Activated naive CD4-positive, alpha-beta T cell treated with anti-CD3 and anti-CD28 coated beads, Interleukin-2, amount 50 U/mL, for 24 hours (primary cell): ENCODE measurements at regions not wholly inside any gene's neighbourhood (a gene's known extent, or its start where the extent isn't known, plus 50 kb on each side); places are given as distances from the start of the nearest gene placed in this dataset.

ENCODE experiments used
- H3K27ac Mint-ChIP-seq: one replicate; pipeline ENCODE4 v1.8.0; 2021; ENCODE audit warnings: mild to moderate bottlenecking, mixed read lengths
- H3K27me3 Mint-ChIP-seq: one replicate; pipeline ENCODE4 v1.8.0; 2021; ENCODE audit warnings: mixed read lengths
- H3K36me3 Mint-ChIP-seq: one replicate; pipeline ENCODE4 v1.8.0; 2021; ENCODE audit warnings: mixed read lengths
- H3K4me1 Mint-ChIP-seq: one replicate; pipeline ENCODE4 v1.8.0; 2021; ENCODE audit warnings: mixed read lengths
- H3K4me3 Mint-ChIP-seq: one replicate; pipeline ENCODE4 v1.8.0; 2021; ENCODE audit warnings: mild to moderate bottlenecking, mixed read lengths
- H3K9me3 Mint-ChIP-seq: one replicate; pipeline ENCODE4 v1.8.0; 2021; ENCODE audit warnings: mixed read lengths

DNA sequence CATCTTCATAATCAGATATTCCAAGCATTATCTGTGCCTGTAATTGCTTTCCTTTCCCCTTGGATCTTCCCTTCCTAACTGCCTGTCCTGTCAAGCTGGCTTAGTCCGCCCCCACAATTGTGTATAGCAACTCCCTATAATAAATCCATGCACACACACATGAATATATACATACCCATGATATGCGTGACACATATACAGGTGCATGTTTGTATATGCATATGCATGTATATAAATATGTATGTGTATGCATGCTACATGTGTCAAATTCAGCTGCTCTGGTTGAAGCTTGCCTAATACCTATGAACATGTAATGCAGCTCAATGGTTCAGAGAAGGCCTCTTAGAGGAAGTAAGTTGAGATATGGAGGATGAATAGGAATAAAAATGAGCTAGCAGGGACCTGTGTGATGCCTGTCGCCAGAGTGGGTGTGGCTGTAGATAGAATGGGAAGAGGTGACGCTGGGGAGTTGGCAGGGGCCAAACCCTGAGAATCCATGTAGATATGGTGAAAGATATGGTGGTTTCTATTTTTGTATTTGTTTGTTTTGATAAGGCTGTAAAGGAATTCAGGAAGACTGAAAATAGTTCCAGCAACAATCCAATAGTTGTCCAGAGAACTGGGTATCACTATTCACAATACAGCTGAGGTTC is 595.0 kb upstream of the BOD1L1 start:
- H3K27ac Mint-ChIP-seq: no peak overlapping the region
- H3K9me3 Mint-ChIP-seq: no peaks in the 10 kb centered on the region
- H3K4me1 Mint-ChIP-seq: no peaks in the 10 kb centered on the region
- H3K27me3 Mint-ChIP-seq: no peaks in the 10 kb centered on the region
- H3K36me3 Mint-ChIP-seq: no peaks in the 10 kb centered on the region
- no peak overlapping the region for H3K4me3 Mint-ChIP-seq

- Mint-ChIP-seq H3K27ac (no peak overlapping the region), H3K27me3 (no peaks in the 10 kb centered on the region), H3K9me3 (no peaks in the 10 kb centered on the region), H3K4me3 (no peak overlapping the region), H3K36me3 (no peaks in the 10 kb centered on the region), H3K4me1 (no peaks in the 10 kb centered on the region)
These were observed 595.9 kb upstream of the BOD1L1 start for GRCh38 chr4:14223461-14223860.

GRCh38 chr4:14225688-14226207 is 598.2 kb upstream of the BOD1L1 start:
- Mint-ChIP-seq H3K27ac (no peak overlapping the region), H3K4me1 (no peaks in the 10 kb centered on the region), H3K9me3 (no peaks in the 10 kb centered on the region), H3K27me3 (no peaks in the 10 kb centered on the region), H3K36me3 (no peaks in the 10 kb centered on the region), H3K4me3 (no peak overlapping the region)

GRCh38 chr4:14233126-14233525 is 605.6 kb upstream of the BOD1L1 start:
- Mint-ChIP-seq H3K27ac (no peak overlapping the region), H3K9me3 (no peaks in the 10 kb centered on the region), H3K36me3 (no peaks in the 10 kb centered on the region)

DNA sequence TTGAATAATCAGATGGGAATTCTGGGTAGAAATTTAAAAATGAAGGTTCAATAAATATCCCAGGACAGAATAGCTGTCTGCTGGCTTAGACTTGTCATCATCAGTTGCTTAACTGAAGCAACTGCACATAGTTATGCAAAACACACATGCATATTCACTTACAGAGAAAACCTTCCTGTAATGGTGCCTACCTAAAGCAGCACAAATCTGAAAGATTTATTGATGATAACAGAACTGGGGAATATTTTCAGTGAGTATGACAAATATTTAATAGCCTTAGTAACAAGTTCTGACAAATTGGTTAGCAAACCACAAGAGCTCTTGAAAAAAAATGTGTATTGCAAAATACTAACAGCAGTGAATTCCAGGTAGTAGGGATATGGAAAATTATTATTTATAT is 606.8 kb upstream of the BOD1L1 start:
- H3K36me3 Mint-ChIP-seq: no peaks in the 10 kb centered on the region
- no peaks in the 10 kb centered on the region for H3K4me1 Mint-ChIP-seq
- H3K27ac Mint-ChIP-seq: no peak overlapping the region
- peaks cover 4% of the 10 kb centered on the region for H3K27me3 Mint-ChIP-seq
- H3K4me3 Mint-ChIP-seq: no peak overlapping the region
- no peaks in the 10 kb centered on the region for H3K9me3 Mint-ChIP-seq

More at GRCh38 chr4:14233126-14233525, 605.6 kb upstream of the BOD1L1 start:
- Mint-ChIP-seq H3K27me3 (peaks cover 3% of the 10 kb centered on the region), H3K4me3 (no peak overlapping the region), H3K4me1 (no peaks in the 10 kb centered on the region)

DNA sequence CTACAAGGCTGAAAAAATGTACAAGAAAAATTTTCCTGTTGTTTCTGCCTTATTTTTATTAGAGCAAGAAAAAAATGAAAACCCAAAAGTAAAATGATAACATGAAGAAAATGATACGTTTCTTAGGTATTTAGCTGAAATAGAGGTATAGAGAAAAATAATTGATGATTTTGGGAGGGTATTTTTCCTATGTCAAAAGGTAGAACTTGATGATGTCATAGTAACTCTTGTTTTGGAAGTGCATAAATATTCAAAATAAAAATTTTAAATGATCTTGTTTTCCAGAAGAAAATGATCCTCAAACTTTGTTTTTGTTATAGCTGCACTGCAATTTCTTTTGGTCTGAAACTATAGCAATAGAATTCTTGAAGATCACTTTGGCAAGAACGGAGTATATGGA is 608.8 kb upstream of the BOD1L1 start:
- peaks cover 4% of the 10 kb centered on the region for H3K27me3 Mint-ChIP-seq
- H3K36me3 Mint-ChIP-seq: no peaks in the 10 kb centered on the region
- H3K4me3 Mint-ChIP-seq: no peak overlapping the region
- no peaks in the 10 kb centered on the region for H3K9me3 Mint-ChIP-seq
- no peaks in the 10 kb centered on the region for H3K4me1 Mint-ChIP-seq
- H3K27ac Mint-ChIP-seq: no peak overlapping the region

DNA sequence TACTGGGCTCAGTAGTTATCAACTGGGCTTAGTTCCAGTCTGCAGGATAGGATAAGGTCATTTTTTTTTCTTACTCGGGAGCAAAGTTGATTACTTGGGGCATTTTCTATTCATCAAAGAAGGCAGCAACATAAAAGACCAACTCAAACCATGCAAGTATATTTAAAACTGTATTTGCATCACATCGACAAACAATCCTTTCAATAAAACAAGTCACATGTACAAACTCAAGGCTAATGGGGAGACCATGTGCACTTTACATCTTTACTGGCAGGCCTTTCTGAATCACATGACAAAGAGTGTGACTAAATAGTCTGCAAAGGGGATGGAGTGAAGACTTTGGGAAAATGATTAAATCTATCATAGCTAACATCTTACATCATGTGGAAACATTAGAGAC is 610.4 kb upstream of the BOD1L1 start:
- Mint-ChIP-seq H3K4me1 (no peaks in the 10 kb centered on the region), H3K36me3 (no peaks in the 10 kb centered on the region), H3K4me3 (no peak overlapping the region), H3K9me3 (no peaks in the 10 kb centered on the region), H3K27ac (no peak overlapping the region), H3K27me3 (peaks cover 4% of the 10 kb centered on the region)

DNA sequence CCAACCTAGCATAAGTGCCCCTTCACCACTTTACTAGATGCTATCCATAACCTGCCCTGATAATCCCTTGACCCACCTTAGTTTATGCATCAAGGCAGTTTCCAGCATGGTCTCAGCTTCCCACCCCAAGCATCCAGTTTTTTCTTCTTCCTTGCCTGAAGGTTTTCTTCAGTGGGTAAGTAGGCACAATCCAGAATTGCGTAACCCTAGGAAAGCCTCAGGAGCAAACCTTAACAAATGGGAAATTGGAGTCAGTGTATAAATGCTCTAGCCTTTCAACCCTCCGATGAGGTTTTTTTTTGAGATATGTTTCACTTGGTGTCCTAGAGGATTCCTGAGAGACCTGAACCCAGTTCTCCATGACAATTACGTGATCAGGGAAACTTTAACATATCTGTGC is 614.0 kb upstream of the BOD1L1 start:
- Mint-ChIP-seq H3K27me3 (peaks cover 7% of the 10 kb centered on the region), H3K4me1 (no peaks in the 10 kb centered on the region), H3K9me3 (no peaks in the 10 kb centered on the region), H3K36me3 (no peaks in the 10 kb centered on the region), H3K27ac (no peak overlapping the region), H3K4me3 (no peak overlapping the region)

- Mint-ChIP-seq H3K27ac (no peak overlapping the region), H3K27me3 (peaks cover 3% of the 10 kb centered on the region), H3K4me1 (no peaks in the 10 kb centered on the region)
These were observed 620.2 kb upstream of the BOD1L1 start for GRCh38 chr4:14247767-14248166.

DNA sequence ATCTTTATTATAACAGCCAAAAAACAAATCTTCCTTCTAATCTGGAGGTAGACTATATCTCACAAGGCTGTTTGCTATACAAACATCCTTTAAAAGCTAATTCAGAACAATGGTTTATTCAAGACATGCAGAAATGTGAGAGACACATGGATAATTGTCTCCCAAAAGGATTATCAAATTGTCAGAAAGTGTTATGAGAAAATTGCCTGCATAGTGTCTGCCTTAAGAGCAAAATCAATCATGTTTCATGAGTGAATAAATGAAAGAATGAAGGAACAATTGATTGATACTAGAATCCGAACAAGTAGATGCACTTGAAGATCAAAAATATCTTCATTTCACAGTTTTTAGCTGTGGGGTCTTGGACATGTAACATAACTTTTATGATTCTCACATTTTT is 621.7 kb upstream of the BOD1L1 start:
- no peak overlapping the region for H3K4me3 Mint-ChIP-seq
- H3K4me1 Mint-ChIP-seq: no peaks in the 10 kb centered on the region
- peaks cover 2% of the 10 kb centered on the region for H3K27me3 Mint-ChIP-seq
- peaks cover 6% of the 10 kb centered on the region for H3K9me3 Mint-ChIP-seq
- no peaks in the 10 kb centered on the region for H3K36me3 Mint-ChIP-seq
- no peak overlapping the region for H3K27ac Mint-ChIP-seq

More at GRCh38 chr4:14247767-14248166, 620.2 kb upstream of the BOD1L1 start:
- no peaks in the 10 kb centered on the region for H3K36me3 Mint-ChIP-seq
- H3K9me3 Mint-ChIP-seq: peaks cover 1% of the 10 kb centered on the region
- no peak overlapping the region for H3K4me3 Mint-ChIP-seq

- Mint-ChIP-seq H3K36me3 (no peaks in the 10 kb centered on the region), H3K4me1 (no peaks in the 10 kb centered on the region), H3K27ac (no peak overlapping the region), H3K27me3 (no peaks in the 10 kb centered on the region), H3K9me3 (peaks cover 6% of the 10 kb centered on the region), H3K4me3 (no peak overlapping the region)
These were observed 626.7 kb upstream of the BOD1L1 start for GRCh38 chr4:14254252-14254651.

DNA sequence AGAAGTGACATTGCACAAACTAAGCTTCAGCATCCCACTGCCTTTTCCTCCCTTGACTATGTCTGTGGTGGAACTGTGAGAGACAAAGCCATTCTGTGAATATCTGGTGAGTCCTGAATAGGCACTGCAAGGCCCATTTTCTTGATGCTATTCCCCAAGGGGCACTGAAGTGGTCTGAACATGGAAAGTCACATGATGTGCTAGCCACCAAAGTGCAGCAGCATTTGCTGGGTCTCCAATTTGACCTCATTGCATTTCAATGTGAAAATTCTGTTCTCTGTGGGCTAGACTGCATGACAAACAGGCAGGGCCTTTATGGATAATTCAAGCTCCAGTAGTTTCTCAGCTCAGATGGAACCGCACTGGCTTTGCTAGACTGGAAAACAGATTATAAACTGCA is 627.4 kb upstream of the BOD1L1 start:
- Mint-ChIP-seq H3K36me3 (no peaks in the 10 kb centered on the region), H3K27ac (no peak overlapping the region), H3K9me3 (peaks cover 6% of the 10 kb centered on the region), H3K4me1 (no peaks in the 10 kb centered on the region), H3K4me3 (no peak overlapping the region), H3K27me3 (no peaks in the 10 kb centered on the region)

DNA sequence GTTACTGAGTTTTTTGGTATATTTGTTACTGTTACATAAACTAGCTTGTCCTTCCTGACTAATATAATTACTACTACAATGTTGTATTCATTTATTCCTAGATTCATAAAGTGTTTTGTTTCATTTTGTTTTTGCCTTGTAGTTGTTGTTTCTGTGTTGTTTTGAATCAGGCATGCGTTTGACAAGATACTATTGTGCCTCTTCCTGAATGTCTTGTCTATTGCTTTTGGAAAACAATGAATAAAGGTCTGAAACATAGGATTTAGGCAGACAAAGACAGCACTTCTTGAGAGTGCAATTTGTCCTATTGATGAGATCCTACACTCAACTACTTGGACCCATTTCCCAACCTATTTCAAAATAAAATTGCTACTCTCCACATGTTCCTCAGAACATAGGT is 630.4 kb upstream of the BOD1L1 start:
- H3K27me3 Mint-ChIP-seq: no peaks in the 10 kb centered on the region
- H3K4me3 Mint-ChIP-seq: no peak overlapping the region
- H3K36me3 Mint-ChIP-seq: no peaks in the 10 kb centered on the region
- H3K4me1 Mint-ChIP-seq: no peaks in the 10 kb centered on the region
- H3K9me3 Mint-ChIP-seq: peaks cover 4% of the 10 kb centered on the region
- H3K27ac Mint-ChIP-seq: no peak overlapping the region

DNA sequence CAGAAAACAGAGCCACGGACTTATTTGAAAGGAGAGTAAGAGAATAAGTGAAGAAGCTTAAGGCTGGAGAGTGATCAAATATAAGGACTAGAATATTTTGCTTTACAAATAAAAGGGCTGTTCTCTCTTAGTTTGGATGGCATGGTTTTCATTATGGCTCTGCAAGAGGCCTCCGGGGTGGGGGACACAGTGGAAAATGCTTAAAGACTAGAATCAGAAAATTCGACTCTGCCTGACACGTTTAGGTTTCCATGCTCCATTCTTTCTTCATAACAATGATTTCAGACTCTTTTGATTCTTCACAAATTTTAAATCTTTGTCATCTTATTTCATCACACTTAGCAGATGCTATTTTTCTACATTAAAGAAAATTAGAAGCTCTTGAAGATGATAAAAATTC is 632.4 kb upstream of the BOD1L1 start:
- no peaks in the 10 kb centered on the region for H3K36me3 Mint-ChIP-seq
- no peak overlapping the region for H3K27ac Mint-ChIP-seq
- H3K4me3 Mint-ChIP-seq: no peak overlapping the region
- no peaks in the 10 kb centered on the region for H3K9me3 Mint-ChIP-seq
- H3K27me3 Mint-ChIP-seq: no peaks in the 10 kb centered on the region
- H3K4me1 Mint-ChIP-seq: no peaks in the 10 kb centered on the region

DNA sequence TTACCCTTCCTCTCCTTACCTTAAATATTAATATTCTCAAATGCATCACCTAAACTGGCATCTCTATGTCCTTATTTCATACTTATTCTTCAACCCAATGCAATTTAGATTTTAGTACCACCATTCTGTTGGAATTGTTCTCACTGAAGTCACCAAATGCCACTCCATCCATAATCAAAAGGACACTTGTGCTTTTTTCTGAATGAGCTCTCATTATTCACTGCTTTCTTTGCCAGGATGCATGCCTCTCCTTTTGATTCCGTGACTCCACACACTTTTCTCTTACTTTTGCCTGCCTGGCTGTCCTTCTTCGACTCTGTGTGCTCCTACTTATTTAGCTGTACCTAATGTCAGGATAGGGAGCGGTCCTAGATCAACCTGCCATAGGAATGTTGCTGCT is 633.1 kb upstream of the BOD1L1 start:
- Mint-ChIP-seq H3K4me1 (no peaks in the 10 kb centered on the region), H3K36me3 (no peaks in the 10 kb centered on the region), H3K9me3 (no peaks in the 10 kb centered on the region), H3K27ac (no peak overlapping the region), H3K27me3 (no peaks in the 10 kb centered on the region), H3K4me3 (no peak overlapping the region)

DNA sequence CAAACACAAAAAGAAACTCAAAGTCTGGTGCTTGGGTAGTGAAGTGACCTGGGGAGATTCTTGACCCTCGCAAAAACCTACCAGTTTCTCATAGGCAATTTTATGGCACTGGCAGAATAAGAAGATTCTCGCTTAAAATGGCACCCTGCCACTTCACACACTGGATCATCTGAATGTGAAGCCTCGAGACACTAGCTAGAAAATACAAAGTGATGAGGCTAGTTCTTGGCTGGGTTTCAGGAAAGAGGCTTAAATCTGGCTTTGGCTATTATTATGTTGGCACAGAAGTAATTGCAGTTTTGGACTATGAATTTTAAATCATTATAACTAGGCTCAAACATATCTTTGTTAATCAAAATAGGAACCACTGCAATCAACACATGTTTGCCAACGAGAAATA is 634.7 kb upstream of the BOD1L1 start:
- Mint-ChIP-seq H3K27me3 (no peaks in the 10 kb centered on the region), H3K4me1 (no peaks in the 10 kb centered on the region), H3K27ac (no peak overlapping the region), H3K36me3 (no peaks in the 10 kb centered on the region), H3K4me3 (no peak overlapping the region), H3K9me3 (no peaks in the 10 kb centered on the region)

DNA sequence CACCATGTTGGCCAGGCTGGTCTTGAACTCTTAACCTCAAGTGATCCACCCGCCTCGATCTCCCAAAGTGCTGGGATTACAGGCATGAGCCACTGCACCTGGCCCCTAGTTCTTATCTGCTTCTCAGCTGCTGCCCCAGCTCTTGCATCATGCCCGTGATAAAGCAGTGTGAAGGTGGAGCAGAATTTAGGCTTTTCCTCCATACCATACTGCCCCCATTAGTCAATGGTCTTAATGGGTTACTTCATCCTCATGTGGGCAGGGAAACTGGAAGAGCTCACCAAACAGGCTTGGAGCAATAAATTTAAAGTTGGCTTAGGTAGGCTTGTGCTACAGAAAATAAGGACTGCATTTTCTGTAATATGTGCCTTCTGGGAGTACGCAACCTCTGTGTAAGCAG is 636.9 kb upstream of the BOD1L1 start:
- H3K27me3 Mint-ChIP-seq: peaks cover 3% of the 10 kb centered on the region
- H3K9me3 Mint-ChIP-seq: peaks cover 4% of the 10 kb centered on the region
- H3K27ac Mint-ChIP-seq: no peak overlapping the region
- no peak overlapping the region for H3K4me3 Mint-ChIP-seq
- no peaks in the 10 kb centered on the region for H3K36me3 Mint-ChIP-seq
- no peaks in the 10 kb centered on the region for H3K4me1 Mint-ChIP-seq
